ENCODE measurements at regions not wholly inside any gene's neighbourhood (a gene's known extent, or its start where the extent isn't known, plus 50 kb on each side); places are given as distances from the start of the nearest gene placed in this dataset.

- no peak for TF ChIP-seq SKIL (IDR thresholded peaks at IDR 0.05; ENCODE audit: low read depth, poor library complexity, severe bottlenecking)
- TF ChIP-seq POU2F2 (IDR thresholded peaks at IDR 0.05; ENCODE audit: borderline replicate concordance, low read depth, low read length): no peak
- TF ChIP-seq ZNF274 (IDR thresholded peaks at IDR 0.05; ENCODE audit: insufficient read depth, insufficient read length): no peak
- TF ChIP-seq SMAD1 (IDR thresholded peaks at IDR 0.05; ENCODE audit: low read depth, partially characterized antibody): no peak
Measured at GRCh38 chr2:14909795-14910194, 277.3 kb downstream of the LRATD1 start (continued).

GRCh38 chr2:14910654-14911053 lies 278.1 kb downstream of the LRATD1 start:
- POLR2A ChIA-PET: no interaction called here
- H2AFZ ChIP-seq (ENCODE audit: control insufficient read depth, low read depth, low read length): no peak overlapping the region
- 0% methylated on average over 2 of the region's 2 CpGs for WGBS (ENCODE audit: insufficient coverage, insufficient replicate concordance, low lambda C conversion rate, missing lambda C conversion rate)
- TF ChIP-seq RAD51 (IDR thresholded peaks at IDR 0.05): no peak
- no peak for TF ChIP-seq BACH1 (IDR thresholded peaks at IDR 0.05; ENCODE audit: borderline replicate concordance)
- no peak for TF ChIP-seq TAF1 (IDR thresholded peaks at IDR 0.05; ENCODE audit: borderline replicate concordance, low read depth, low read length)
- no peak for TF ChIP-seq IRF4 (IDR thresholded peaks at IDR 0.05; ENCODE audit: low read depth, low read length)
- TF ChIP-seq RAD21 (IDR thresholded peaks at IDR 0.05; ENCODE audit: insufficient read depth, low read depth, low read length): no peak
- TF ChIP-seq POLR2A (IDR thresholded peaks at IDR 0.05; ENCODE audit: low read depth, low read length): no peak
- no peak for TF ChIP-seq ESRRA (IDR thresholded peaks at IDR 0.05; ENCODE audit: low read length)
- TF ChIP-seq E2F8 (IDR thresholded peaks at IDR 0.05; ENCODE audit: low read depth, partially characterized antibody): no peak
- TF ChIP-seq MTA3 (IDR thresholded peaks at IDR 0.05; ENCODE audit: borderline replicate concordance, low read length): no peak
- TF ChIP-seq HCFC1 (IDR thresholded peaks at IDR 0.05; ENCODE audit: low read length): no peak
- TF ChIP-seq CHD1 (IDR thresholded peaks at IDR 0.05; ENCODE audit: low read depth, low read length): no peak
- TF ChIP-seq RB1 (IDR thresholded peaks at IDR 0.05; ENCODE audit: borderline replicate concordance): no peak
- TF ChIP-seq DPF2 (IDR thresholded peaks at IDR 0.05): no peak
- no peak for TF ChIP-seq ZSCAN29 (IDR thresholded peaks at IDR 0.05)
- no peak for TF ChIP-seq TBL1XR1 (IDR thresholded peaks at IDR 0.05; ENCODE audit: low read depth, low read length)
- no peak for TF ChIP-seq CBFB (IDR thresholded peaks at IDR 0.05; ENCODE audit: low read depth)
- BruUV-seq (replicated peaks): no TSS peak
- no peaks in the 10 kb centered on the region for H3K79me2 ChIP-seq (ENCODE audit: control insufficient read depth, insufficient read depth, low read length)
- H3K4me2 ChIP-seq (ENCODE audit: control insufficient read depth, insufficient read depth): no peak overlapping the region
- H3K4me3 ChIP-seq: no peak overlapping the region
- no peaks in the 10 kb centered on the region for H3K36me3 ChIP-seq (ENCODE audit: control insufficient read depth in 2 of 2, insufficient read depth in 2 of 2, low read length in 1 of 2)
- FAIRE-seq (no peak), DNase-seq (ENCODE audit: low read depth, low spot score) (no peak), ATAC-seq (no peak)
- SMC1A ChIA-PET (ENCODE audit: uncharacterized antibody, unreplicated experiment): no interaction called here
- H3K27ac ChIP-seq (ENCODE audit: control insufficient read depth, insufficient read depth): no peak overlapping the region
- H3K9ac ChIP-seq (ENCODE audit: control insufficient read depth, insufficient read depth, low read length): no peak overlapping the region
- intact Hi-C loops (cut with micrococcal nuclease; ENCODE audit: unreplicated experiment): no loop called here
- H3K9me3 ChIP-seq (replicated peaks; ENCODE audit: control insufficient read depth, insufficient read depth, low read length): no peaks in the 10 kb centered on the region
- no peaks in the 10 kb centered on the region for H3K27me3 ChIP-seq (replicated peaks in 1 of 2; ENCODE audit: control insufficient read depth in 2 of 2, insufficient read depth in 2 of 2, low read length in 1 of 2)
- CTCF ChIA-PET: no interaction called here
- RAD21 ChIA-PET (ENCODE audit: unreplicated experiment): no interaction called here
- in situ Hi-C loops (cut with MboI): no loop called here
- H3K4me1 ChIP-seq (ENCODE audit: control insufficient read depth, insufficient read depth, low read length): no peaks in the 10 kb centered on the region
- no peaks in the 10 kb centered on the region for H4K20me1 ChIP-seq (ENCODE audit: control insufficient read depth, insufficient read depth)

Measured in GM12878 (cell line).